Transverse colon (tissue), 3 donors: ENCODE measurements at regions not wholly inside any gene's neighbourhood (a gene's known extent, or its start where the extent isn't known, plus 50 kb on each side); places are given as distances from the start of the nearest gene placed in this dataset.

ENCODE experiments used
- EP300 ChIP-seq: sonication (generic); formaldehyde crosslinking; IDR thresholded peaks from one replicate; pipeline ENCODE4 v1.6.1; 2017; ENCODE audit warnings: antibody characterized with exemption, low read depth
- POLR2A ChIP-seq: fragments of 450-650 bp; IDR thresholded peaks from one replicate; pipeline ENCODE4 v1.6.1; 2016; ENCODE audit warnings: antibody characterized with exemption, mild to moderate bottlenecking, moderate library complexity
- TF ChIP-seq, protein P1 (sequence below), 5 experiments: fragments of 200-600 bp in 3 of 5; fragments of 450-650 bp in 2 of 5; sonication (generic) in 3 of 5; IDR thresholded peaks; 1 replicate in 2 of 5; 2 replicates in 3 of 5; pipeline ENCODE4 v1.5.1; 2016 to 2017; ENCODE audit warnings: antibody characterized with exemption in 5 of 5, inconsistent platforms in 3 of 5, mild to moderate bottlenecking in 2 of 5, moderate library complexity in 1 of 5

- TF ChIP-seq, protein P1, sequence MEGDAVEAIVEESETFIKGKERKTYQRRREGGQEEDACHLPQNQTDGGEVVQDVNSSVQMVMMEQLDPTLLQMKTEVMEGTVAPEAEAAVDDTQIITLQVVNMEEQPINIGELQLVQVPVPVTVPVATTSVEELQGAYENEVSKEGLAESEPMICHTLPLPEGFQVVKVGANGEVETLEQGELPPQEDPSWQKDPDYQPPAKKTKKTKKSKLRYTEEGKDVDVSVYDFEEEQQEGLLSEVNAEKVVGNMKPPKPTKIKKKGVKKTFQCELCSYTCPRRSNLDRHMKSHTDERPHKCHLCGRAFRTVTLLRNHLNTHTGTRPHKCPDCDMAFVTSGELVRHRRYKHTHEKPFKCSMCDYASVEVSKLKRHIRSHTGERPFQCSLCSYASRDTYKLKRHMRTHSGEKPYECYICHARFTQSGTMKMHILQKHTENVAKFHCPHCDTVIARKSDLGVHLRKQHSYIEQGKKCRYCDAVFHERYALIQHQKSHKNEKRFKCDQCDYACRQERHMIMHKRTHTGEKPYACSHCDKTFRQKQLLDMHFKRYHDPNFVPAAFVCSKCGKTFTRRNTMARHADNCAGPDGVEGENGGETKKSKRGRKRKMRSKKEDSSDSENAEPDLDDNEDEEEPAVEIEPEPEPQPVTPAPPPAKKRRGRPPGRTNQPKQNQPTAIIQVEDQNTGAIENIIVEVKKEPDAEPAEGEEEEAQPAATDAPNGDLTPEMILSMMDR (IDR thresholded peaks at IDR 0.05) = no peak
- TF ChIP-seq EP300 = no peak
- no peak for TF ChIP-seq POLR2A
Observed at GRCh38 chr14:98959958-98960616, 311.9 kb downstream of the BCL11B start.
